Activated CD4-positive, alpha-beta T cell treated with anti-CD3 and anti-CD28 coated beads for 36 hours (primary cell): ENCODE measurements at regions not wholly inside any gene's neighbourhood (a gene's known extent, or its start where the extent isn't known, plus 50 kb on each side); places are given as distances from the start of the nearest gene placed in this dataset.

Source experiments
- ATAC-seq: fragments of 200-7000 bp; cut with Tn5 transposase; one replicate; pipeline ENCODE4 v1.10.0; 2021; ENCODE audit warnings: mild to moderate bottlenecking, moderate library complexity
- CTCF ChIA-PET: fragments of 350-600 bp; sonication (Branson Sonifier 250); formaldehyde crosslinking; loops from one replicate; lab custom pipeline; 2021; ENCODE audit warnings: antibody characterized with exemption; lab: Charles Lee
- POLR2A ChIA-PET: fragments of 350-600 bp; sonication (Branson Sonifier 250); formaldehyde crosslinking; loops from one replicate; lab custom pipeline; 2021; ENCODE audit warnings: antibody characterized with exemption, inconsistent platforms; lab: Charles Lee
- DNase-seq: peaks from one replicate; pipeline ENCODE4 v3.0.0-alpha.2; 2020
- H3K27ac Mint-ChIP-seq: one replicate; pipeline ENCODE4 v1.8.0; 2021; ENCODE audit warnings: mixed read lengths
- H3K27me3 Mint-ChIP-seq: one replicate; pipeline ENCODE4 v1.8.0; 2021; ENCODE audit warnings: mixed read lengths
- H3K36me3 Mint-ChIP-seq: one replicate; pipeline ENCODE4 v1.8.0; 2021; ENCODE audit warnings: low read depth, mixed read lengths
- H3K4me1 Mint-ChIP-seq: one replicate; pipeline ENCODE4 v1.8.0; 2021; ENCODE audit warnings: mixed read lengths
- H3K4me3 Mint-ChIP-seq: one replicate; pipeline ENCODE4 v1.8.0; 2021; ENCODE audit warnings: mild to moderate bottlenecking, moderate library complexity, mixed read lengths
- H3K9me3 Mint-ChIP-seq: one replicate; pipeline ENCODE4 v1.8.0; 2021; ENCODE audit warnings: low read depth, mixed read lengths
- intact Hi-C, 2 experiments: fragments of 100-400 bp; cut with DNase I in 1 of 2; cut with micrococcal nuclease in 1 of 2; formaldehyde crosslinking; loops; one replicate each; pipeline versions ENCODE4 v1.14.2 to v1.15.1; 2022 to 2024; cut with DNase I, micrococcal nuclease

- Mint-ChIP-seq H3K9me3 (peaks cover 2% of the 10 kb centered on the region), H3K27me3 (no peaks in the 10 kb centered on the region), H3K4me3 (no peak overlapping the region), H3K4me1 (no peaks in the 10 kb centered on the region), H3K27ac (no peak overlapping the region), H3K36me3 (no peaks in the 10 kb centered on the region)
- no peak for ATAC-seq
- ChIA-PET POLR2A (no interaction called here), CTCF (no interaction called here)
- intact Hi-C loops, result no loop called here
- DNase-seq, result no peak
Measured at GRCh38 chr1:118338936-118339335, 153.9 kb upstream of the SPAG17 start.

- intact Hi-C loops, result no loop called here
- Mint-ChIP-seq H3K9me3 (no peaks in the 10 kb centered on the region), H3K27ac (no peak overlapping the region), H3K36me3 (no peaks in the 10 kb centered on the region), H3K27me3 (no peaks in the 10 kb centered on the region), H3K4me3 (no peak overlapping the region), H3K4me1 (no peaks in the 10 kb centered on the region)
- POLR2A ChIA-PET, result no interaction called here
- ATAC-seq (no peak), DNase-seq (no peak)
- CTCF ChIA-PET, result no interaction called here
Measured at GRCh38 chr1:118337346-118337745, 152.3 kb upstream of the SPAG17 start.

- no peaks in the 10 kb centered on the region for H3K4me1 Mint-ChIP-seq
- CTCF ChIA-PET, result no interaction called here
- H3K36me3 Mint-ChIP-seq, result no peaks in the 10 kb centered on the region
- H3K4me3 Mint-ChIP-seq, result no peak overlapping the region
- POLR2A ChIA-PET, result no interaction called here
- no peak overlapping the region for H3K27ac Mint-ChIP-seq
- no peaks in the 10 kb centered on the region for H3K27me3 Mint-ChIP-seq
- ATAC-seq, result no peak
- no peaks in the 10 kb centered on the region for H3K9me3 Mint-ChIP-seq
- intact Hi-C loops, result no loop called here
- DNase-seq, result no peak
Measured at GRCh38 chr1:118335331-118335732, 150.3 kb upstream of the SPAG17 start.

- peaks cover 1% of the 10 kb centered on the region for H3K9me3 Mint-ChIP-seq
- intact Hi-C loops, result no loop called here
- no peak overlapping the region for H3K27ac Mint-ChIP-seq
- ChIA-PET POLR2A (no interaction called here), CTCF (no interaction called here)
- ATAC-seq, result no peak
- no peak for DNase-seq
- no peaks in the 10 kb centered on the region for H3K27me3 Mint-ChIP-seq
- H3K36me3 Mint-ChIP-seq, result no peaks in the 10 kb centered on the region
- H3K4me1 Mint-ChIP-seq, result no peaks in the 10 kb centered on the region
- H3K4me3 Mint-ChIP-seq, result no peak overlapping the region
Measured at GRCh38 chr1:118334506-118334905, 149.5 kb upstream of the SPAG17 start.

GRCh38 chr1:118333601-118334210 is 148.7 kb upstream of the SPAG17 start:
- no peak for ATAC-seq
- POLR2A ChIA-PET, result no interaction called here
- H3K9me3 Mint-ChIP-seq, result peaks cover 3% of the 10 kb centered on the region
- DNase-seq, result no peak
- intact Hi-C loops, result no loop called here
- no peak overlapping the region for H3K4me3 Mint-ChIP-seq
- no peaks in the 10 kb centered on the region for H3K4me1 Mint-ChIP-seq
- CTCF ChIA-PET, result interaction anchor here (0.7 kb wide), 1 partner anchor 128 kb away, joined by 4 read pairs; no protein-coding TSS in a partner anchor
- no peaks in the 10 kb centered on the region for H3K36me3 Mint-ChIP-seq
- H3K27me3 Mint-ChIP-seq, result no peaks in the 10 kb centered on the region
- no peak overlapping the region for H3K27ac Mint-ChIP-seq

- POLR2A ChIA-PET, result no interaction called here
Measured at GRCh38 chr1:118326960-118327629, 142.1 kb upstream of the SPAG17 start.

GRCh38 chr1:118325550-118326225 is 140.7 kb upstream of the SPAG17 start:
- Mint-ChIP-seq H3K27me3 (no peaks in the 10 kb centered on the region), H3K36me3 (no peaks in the 10 kb centered on the region), H3K9me3 (peaks cover 5% of the 10 kb centered on the region), H3K4me3 (no peak overlapping the region), H3K4me1 (no peaks in the 10 kb centered on the region), H3K27ac (no peak overlapping the region)
- DNase-seq (no peak), ATAC-seq (no peak)
- intact Hi-C loops, result no loop called here
- POLR2A ChIA-PET, result no interaction called here
- CTCF ChIA-PET, result no interaction called here

More at GRCh38 chr1:118326960-118327629, 142.1 kb upstream of the SPAG17 start:
- Mint-ChIP-seq H3K4me1 (no peaks in the 10 kb centered on the region), H3K36me3 (no peaks in the 10 kb centered on the region), H3K9me3 (peaks cover 5% of the 10 kb centered on the region), H3K4me3 (no peak overlapping the region), H3K27me3 (no peaks in the 10 kb centered on the region), H3K27ac (no peak overlapping the region)
- intact Hi-C loops, result no loop called here
- CTCF ChIA-PET, result no interaction called here
- ATAC-seq, result no peak
- DNase-seq, result no peak

GRCh38 chr1:118323246-118323645 is 138.2 kb upstream of the SPAG17 start:
- ATAC-seq (no peak), DNase-seq (no peak)
- POLR2A ChIA-PET, result no interaction called here
- Mint-ChIP-seq H3K36me3 (no peaks in the 10 kb centered on the region), H3K27ac (no peak overlapping the region), H3K27me3 (no peaks in the 10 kb centered on the region), H3K4me3 (no peak overlapping the region), H3K9me3 (peaks cover 3% of the 10 kb centered on the region), H3K4me1 (no peaks in the 10 kb centered on the region)
- intact Hi-C loops, result no loop called here
- CTCF ChIA-PET, result no interaction called here

GRCh38 chr1:118322331-118322730 is 137.3 kb upstream of the SPAG17 start:
- no peak overlapping the region for H3K27ac Mint-ChIP-seq
- intact Hi-C loops, result no loop called here

GRCh38 chr1:118321840-118322239 is 136.8 kb upstream of the SPAG17 start:
- intact Hi-C loops, result no loop called here
- no peaks in the 10 kb centered on the region for H3K27me3 Mint-ChIP-seq
- peaks cover 7% of the 10 kb centered on the region for H3K9me3 Mint-ChIP-seq
- H3K4me3 Mint-ChIP-seq, result no peak overlapping the region
- H3K36me3 Mint-ChIP-seq, result no peaks in the 10 kb centered on the region
- H3K4me1 Mint-ChIP-seq, result no peaks in the 10 kb centered on the region
- no peak overlapping the region for H3K27ac Mint-ChIP-seq
- no peak for DNase-seq
- CTCF ChIA-PET, result no interaction called here
- no peak for ATAC-seq
- POLR2A ChIA-PET, result no interaction called here

More at GRCh38 chr1:118322331-118322730, 137.3 kb upstream of the SPAG17 start:
- ATAC-seq (no peak), DNase-seq (no peak)
- Mint-ChIP-seq H3K36me3 (no peaks in the 10 kb centered on the region), H3K4me1 (no peaks in the 10 kb centered on the region), H3K4me3 (no peak overlapping the region), H3K9me3 (peaks cover 7% of the 10 kb centered on the region), H3K27me3 (no peaks in the 10 kb centered on the region)
- ChIA-PET CTCF (no interaction called here), POLR2A (no interaction called here)

GRCh38 chr1:118317842-118318614 is 133.0 kb upstream of the SPAG17 start:
- Mint-ChIP-seq H3K4me3 (no peak overlapping the region), H3K36me3 (no peaks in the 10 kb centered on the region), H3K4me1 (no peaks in the 10 kb centered on the region), H3K27me3 (no peaks in the 10 kb centered on the region), H3K27ac (no peak overlapping the region), H3K9me3 (peaks cover 5% of the 10 kb centered on the region)
- no peak for DNase-seq
- CTCF ChIA-PET, result no interaction called here
- intact Hi-C loops, result no loop called here
- no peak for ATAC-seq
- POLR2A ChIA-PET, result no interaction called here
